MM.1S (cell line): ENCODE measurements at regions not wholly inside any gene's neighbourhood (a gene's known extent, or its start where the extent isn't known, plus 50 kb on each side); places are given as distances from the start of the nearest gene placed in this dataset.

ENCODE experiments used
- EZH2 ChIP-seq: fragments of 300-600 bp; sonication (generic); optimal IDR thresholded peaks from 2 replicates; pipeline ENCODE3; 2017; ENCODE audit warnings: low read depth, mild to moderate bottlenecking, antibody characterized with exemption, low read length, mixed read lengths
- TF ChIP-seq, protein P1 (sequence below): fragments of 300-600 bp; sonication (generic); IDR thresholded peaks from 2 replicates; pipeline ENCODE4 v1.5.1; 2016; ENCODE audit warnings: antibody characterized with exemption, low read length, mixed read lengths

DNA sequence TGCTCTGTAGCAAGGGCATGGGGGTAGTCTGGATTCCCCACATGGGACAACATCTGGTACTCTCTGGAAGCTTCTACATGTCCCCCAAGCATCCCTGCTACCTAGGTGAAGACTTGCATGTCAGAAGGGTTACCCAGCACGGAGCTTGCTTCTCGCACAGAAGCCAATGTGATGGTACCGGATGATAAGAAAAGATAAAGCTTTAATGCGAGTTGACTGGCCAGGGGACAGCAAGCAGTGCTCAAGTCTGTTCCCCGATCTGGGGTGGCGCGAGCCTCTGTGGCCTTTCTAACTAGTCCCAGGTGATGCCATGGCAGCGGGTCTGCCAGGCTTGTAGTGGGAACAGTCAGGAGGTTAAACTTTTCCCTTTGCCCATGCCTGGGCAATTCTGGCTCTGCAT is 70.0 kb upstream of the TIAM2 start:
- TF ChIP-seq, protein P1, sequence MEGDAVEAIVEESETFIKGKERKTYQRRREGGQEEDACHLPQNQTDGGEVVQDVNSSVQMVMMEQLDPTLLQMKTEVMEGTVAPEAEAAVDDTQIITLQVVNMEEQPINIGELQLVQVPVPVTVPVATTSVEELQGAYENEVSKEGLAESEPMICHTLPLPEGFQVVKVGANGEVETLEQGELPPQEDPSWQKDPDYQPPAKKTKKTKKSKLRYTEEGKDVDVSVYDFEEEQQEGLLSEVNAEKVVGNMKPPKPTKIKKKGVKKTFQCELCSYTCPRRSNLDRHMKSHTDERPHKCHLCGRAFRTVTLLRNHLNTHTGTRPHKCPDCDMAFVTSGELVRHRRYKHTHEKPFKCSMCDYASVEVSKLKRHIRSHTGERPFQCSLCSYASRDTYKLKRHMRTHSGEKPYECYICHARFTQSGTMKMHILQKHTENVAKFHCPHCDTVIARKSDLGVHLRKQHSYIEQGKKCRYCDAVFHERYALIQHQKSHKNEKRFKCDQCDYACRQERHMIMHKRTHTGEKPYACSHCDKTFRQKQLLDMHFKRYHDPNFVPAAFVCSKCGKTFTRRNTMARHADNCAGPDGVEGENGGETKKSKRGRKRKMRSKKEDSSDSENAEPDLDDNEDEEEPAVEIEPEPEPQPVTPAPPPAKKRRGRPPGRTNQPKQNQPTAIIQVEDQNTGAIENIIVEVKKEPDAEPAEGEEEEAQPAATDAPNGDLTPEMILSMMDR = no peak
- TF ChIP-seq EZH2 = no peak
